GM12892 (cell line): ENCODE measurements at regions not wholly inside any gene's neighbourhood (a gene's known extent, or its start where the extent isn't known, plus 50 kb on each side); places are given as distances from the start of the nearest gene placed in this dataset.

Source experiments
- DNase-seq: peaks from one replicate; pipeline ENCODE4 v3.0.0; 2011; ENCODE audit not compliant: insufficient read length
- FAIRE-seq: peaks from 2 replicates; lab custom pipeline; 2011; peaks lifted over from hg19 to GRCh38; lab: Jason Lieb, UNC
- POLR2A ChIP-seq: IDR thresholded peaks from 2 replicates; pipeline ENCODE4 v1.6.1; 2011; ENCODE audit warnings: low read depth, low read length, control low read depth
- POLR2AphosphoS5 ChIP-seq: IDR thresholded peaks from 2 replicates; pipeline ENCODE4 v1.6.1; 2011; ENCODE audit warnings: low read depth, low read length, control low read depth
- TAF1 ChIP-seq: IDR thresholded peaks from 2 replicates; pipeline ENCODE4 v1.6.1; 2011; ENCODE audit warnings: low read depth, mild to moderate bottlenecking, control low read depth, low read length, borderline replicate concordance

GRCh38 chr7:115694424-115694823, 336.1 kb downstream of the TFEC start:
- no peak for DNase-seq
- no peak for FAIRE-seq
- TF ChIP-seq POLR2A (no peak), POLR2AphosphoS5 (no peak), TAF1 (no peak)

- no peak for FAIRE-seq
- TF ChIP-seq POLR2AphosphoS5 = no peak
- no peak for TF ChIP-seq TAF1
- no peak for TF ChIP-seq POLR2A
Observed at GRCh38 chr7:115693779-115694178, 336.8 kb downstream of the TFEC start.

GRCh38 chr7:115689941-115690340, 340.6 kb downstream of the TFEC start:
- FAIRE-seq (no peak), DNase-seq (no peak)
- TF ChIP-seq POLR2A = no peak
- no peak for TF ChIP-seq POLR2AphosphoS5
- no peak for TF ChIP-seq TAF1

More at GRCh38 chr7:115693779-115694178, 336.8 kb downstream of the TFEC start:
- no peak for DNase-seq

- FAIRE-seq = no peak
- no peak for TF ChIP-seq POLR2A
- no peak for TF ChIP-seq POLR2AphosphoS5
- TF ChIP-seq TAF1 = no peak
- no peak for DNase-seq
Observed at GRCh38 chr7:115683093-115683492, 347.5 kb downstream of the TFEC start.

- TF ChIP-seq POLR2AphosphoS5 (no peak), TAF1 (no peak), POLR2A (no peak)
- no peak for FAIRE-seq
Observed at GRCh38 chr7:115682507-115682906, 348.1 kb downstream of the TFEC start.

GRCh38 chr7:115680921-115681320, 349.6 kb downstream of the TFEC start:
- no peak for FAIRE-seq
- DNase-seq = no peak
- TF ChIP-seq POLR2AphosphoS5 (no peak), TAF1 (no peak), POLR2A (no peak)

More at GRCh38 chr7:115682507-115682906, 348.1 kb downstream of the TFEC start:
- DNase-seq = no peak

GRCh38 chr7:115679976-115680375, 350.6 kb downstream of the TFEC start:
- no peak for DNase-seq
- no peak for FAIRE-seq
- TF ChIP-seq POLR2AphosphoS5 (no peak), POLR2A (no peak), TAF1 (no peak)

GRCh38 chr7:115679423-115679822, 351.1 kb downstream of the TFEC start:
- TF ChIP-seq POLR2AphosphoS5 = no peak
- TF ChIP-seq TAF1 = no peak
- no peak for TF ChIP-seq POLR2A
- FAIRE-seq (no peak), DNase-seq (no peak)

GRCh38 chr7:115678086-115678982, 352.2 kb downstream of the TFEC start:
- no peak for TF ChIP-seq POLR2AphosphoS5
- no peak for TF ChIP-seq POLR2A
- TF ChIP-seq TAF1 = no peak
- no peak for FAIRE-seq
- no peak for DNase-seq

GRCh38 chr7:115676707-115677106, 353.9 kb downstream of the TFEC start:
- TF ChIP-seq POLR2AphosphoS5 (no peak), TAF1 (no peak)
- DNase-seq (no peak), FAIRE-seq (no peak)

GRCh38 chr7:115676080-115676479, 354.5 kb downstream of the TFEC start:
- FAIRE-seq (no peak), DNase-seq (no peak)
- TF ChIP-seq POLR2A (no peak), POLR2AphosphoS5 (no peak), TAF1 (no peak)

GRCh38 chr7:115674467-115675024, 356.0 kb downstream of the TFEC start:
- FAIRE-seq (no peak), DNase-seq (no peak)
- TF ChIP-seq POLR2A (no peak), TAF1 (no peak), POLR2AphosphoS5 (no peak)
